ENCODE measurements at regions not wholly inside any gene's neighbourhood (a gene's known extent, or its start where the extent isn't known, plus 50 kb on each side); places are given as distances from the start of the nearest gene placed in this dataset.

DNA sequence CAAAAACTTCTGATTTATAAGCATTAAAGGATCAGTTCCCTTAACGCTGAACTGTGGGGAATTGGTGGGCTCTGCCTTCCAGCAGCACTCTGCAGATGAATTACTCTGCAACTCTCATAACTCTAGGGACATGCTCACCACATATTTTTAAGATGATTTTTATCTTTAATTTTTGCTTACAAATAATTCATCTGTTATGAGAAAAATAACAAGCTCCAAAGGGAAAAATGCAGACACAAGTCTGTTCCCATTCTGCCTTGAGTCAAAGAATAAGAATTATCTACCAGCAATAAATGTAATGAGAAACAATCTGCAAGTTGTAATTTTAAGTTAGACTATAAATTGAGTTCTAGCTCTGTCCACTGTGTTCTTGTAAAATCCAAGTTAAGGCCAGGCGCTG is 133.1 kb upstream of the MDM1 start:
- TF ChIP-seq, protein P1, sequence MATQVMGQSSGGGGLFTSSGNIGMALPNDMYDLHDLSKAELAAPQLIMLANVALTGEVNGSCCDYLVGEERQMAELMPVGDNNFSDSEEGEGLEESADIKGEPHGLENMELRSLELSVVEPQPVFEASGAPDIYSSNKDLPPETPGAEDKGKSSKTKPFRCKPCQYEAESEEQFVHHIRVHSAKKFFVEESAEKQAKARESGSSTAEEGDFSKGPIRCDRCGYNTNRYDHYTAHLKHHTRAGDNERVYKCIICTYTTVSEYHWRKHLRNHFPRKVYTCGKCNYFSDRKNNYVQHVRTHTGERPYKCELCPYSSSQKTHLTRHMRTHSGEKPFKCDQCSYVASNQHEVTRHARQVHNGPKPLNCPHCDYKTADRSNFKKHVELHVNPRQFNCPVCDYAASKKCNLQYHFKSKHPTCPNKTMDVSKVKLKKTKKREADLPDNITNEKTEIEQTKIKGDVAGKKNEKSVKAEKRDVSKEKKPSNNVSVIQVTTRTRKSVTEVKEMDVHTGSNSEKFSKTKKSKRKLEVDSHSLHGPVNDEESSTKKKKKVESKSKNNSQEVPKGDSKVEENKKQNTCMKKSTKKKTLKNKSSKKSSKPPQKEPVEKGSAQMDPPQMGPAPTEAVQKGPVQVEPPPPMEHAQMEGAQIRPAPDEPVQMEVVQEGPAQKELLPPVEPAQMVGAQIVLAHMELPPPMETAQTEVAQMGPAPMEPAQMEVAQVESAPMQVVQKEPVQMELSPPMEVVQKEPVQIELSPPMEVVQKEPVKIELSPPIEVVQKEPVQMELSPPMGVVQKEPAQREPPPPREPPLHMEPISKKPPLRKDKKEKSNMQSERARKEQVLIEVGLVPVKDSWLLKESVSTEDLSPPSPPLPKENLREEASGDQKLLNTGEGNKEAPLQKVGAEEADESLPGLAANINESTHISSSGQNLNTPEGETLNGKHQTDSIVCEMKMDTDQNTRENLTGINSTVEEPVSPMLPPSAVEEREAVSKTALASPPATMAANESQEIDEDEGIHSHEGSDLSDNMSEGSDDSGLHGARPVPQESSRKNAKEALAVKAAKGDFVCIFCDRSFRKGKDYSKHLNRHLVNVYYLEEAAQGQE (IDR thresholded peaks at IDR 0.05; ENCODE audit: low read depth, low read length): no peak
- TF ChIP-seq, protein P2, sequence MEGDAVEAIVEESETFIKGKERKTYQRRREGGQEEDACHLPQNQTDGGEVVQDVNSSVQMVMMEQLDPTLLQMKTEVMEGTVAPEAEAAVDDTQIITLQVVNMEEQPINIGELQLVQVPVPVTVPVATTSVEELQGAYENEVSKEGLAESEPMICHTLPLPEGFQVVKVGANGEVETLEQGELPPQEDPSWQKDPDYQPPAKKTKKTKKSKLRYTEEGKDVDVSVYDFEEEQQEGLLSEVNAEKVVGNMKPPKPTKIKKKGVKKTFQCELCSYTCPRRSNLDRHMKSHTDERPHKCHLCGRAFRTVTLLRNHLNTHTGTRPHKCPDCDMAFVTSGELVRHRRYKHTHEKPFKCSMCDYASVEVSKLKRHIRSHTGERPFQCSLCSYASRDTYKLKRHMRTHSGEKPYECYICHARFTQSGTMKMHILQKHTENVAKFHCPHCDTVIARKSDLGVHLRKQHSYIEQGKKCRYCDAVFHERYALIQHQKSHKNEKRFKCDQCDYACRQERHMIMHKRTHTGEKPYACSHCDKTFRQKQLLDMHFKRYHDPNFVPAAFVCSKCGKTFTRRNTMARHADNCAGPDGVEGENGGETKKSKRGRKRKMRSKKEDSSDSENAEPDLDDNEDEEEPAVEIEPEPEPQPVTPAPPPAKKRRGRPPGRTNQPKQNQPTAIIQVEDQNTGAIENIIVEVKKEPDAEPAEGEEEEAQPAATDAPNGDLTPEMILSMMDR (IDR thresholded peaks at IDR 0.05): no peak
- TF ChIP-seq EP300 (IDR thresholded peaks at IDR 0.05; ENCODE audit: borderline replicate concordance in 1 of 2, low read depth in 1 of 2, low read length in 1 of 2) (no peak), MXI1 (IDR thresholded peaks at IDR 0.05; ENCODE audit: low read depth, low read length) (no peak), TCF12 (IDR thresholded peaks at IDR 0.05) (no peak), FOXM1 (IDR thresholded peaks at IDR 0.05; ENCODE audit: low read depth) (no peak), GATA2 (CRISPR knock-in tag; IDR thresholded peaks at IDR 0.05) (no peak)
- TF ChIP-seq, protein P3, sequence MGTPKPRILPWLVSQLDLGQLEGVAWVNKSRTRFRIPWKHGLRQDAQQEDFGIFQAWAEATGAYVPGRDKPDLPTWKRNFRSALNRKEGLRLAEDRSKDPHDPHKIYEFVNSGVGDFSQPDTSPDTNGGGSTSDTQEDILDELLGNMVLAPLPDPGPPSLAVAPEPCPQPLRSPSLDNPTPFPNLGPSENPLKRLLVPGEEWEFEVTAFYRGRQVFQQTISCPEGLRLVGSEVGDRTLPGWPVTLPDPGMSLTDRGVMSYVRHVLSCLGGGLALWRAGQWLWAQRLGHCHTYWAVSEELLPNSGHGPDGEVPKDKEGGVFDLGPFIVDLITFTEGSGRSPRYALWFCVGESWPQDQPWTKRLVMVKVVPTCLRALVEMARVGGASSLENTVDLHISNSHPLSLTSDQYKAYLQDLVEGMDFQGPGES (IDR thresholded peaks at IDR 0.05; ENCODE audit: low read depth, low read length): no peak
